GM12892 (cell line): ENCODE measurements at regions not wholly inside any gene's neighbourhood (a gene's known extent, or its start where the extent isn't known, plus 50 kb on each side); places are given as distances from the start of the nearest gene placed in this dataset.

ENCODE experiments used
- POLR2A ChIP-seq: IDR thresholded peaks from 2 replicates; pipeline ENCODE4 v1.6.1; 2011; ENCODE audit warnings: low read depth, low read length, control low read depth
- POLR2AphosphoS5 ChIP-seq: IDR thresholded peaks from 2 replicates; pipeline ENCODE4 v1.6.1; 2011; ENCODE audit warnings: low read depth, low read length, control low read depth
- TAF1 ChIP-seq: IDR thresholded peaks from 2 replicates; pipeline ENCODE4 v1.6.1; 2011; ENCODE audit warnings: low read depth, mild to moderate bottlenecking, control low read depth, low read length, borderline replicate concordance

DNA sequence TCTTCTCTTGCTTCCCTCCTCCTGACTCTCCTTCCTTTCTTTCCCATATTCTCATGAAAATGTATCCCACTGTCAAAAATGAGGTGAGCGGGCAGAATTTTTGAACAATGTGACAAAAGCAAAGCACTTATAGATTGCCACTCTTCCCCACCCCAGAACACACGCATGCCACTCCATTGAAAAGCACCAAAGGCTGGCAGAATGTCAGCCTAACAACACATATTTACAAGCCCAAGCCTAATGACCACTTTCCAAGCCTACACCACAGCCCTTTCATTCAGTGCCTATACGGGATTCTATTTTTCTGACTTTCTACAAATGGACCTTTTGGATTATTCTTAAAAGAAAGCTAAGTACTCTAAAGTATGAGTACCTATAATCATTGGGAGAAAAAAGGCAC, 62.9 kb upstream of the METAP2 start:
- TF ChIP-seq POLR2A, result no peak
- TF ChIP-seq POLR2AphosphoS5, result no peak
- TF ChIP-seq TAF1, result no peak
